Left lung (tissue), 4 donors: ENCODE measurements at regions not wholly inside any gene's neighbourhood (a gene's known extent, or its start where the extent isn't known, plus 50 kb on each side); places are given as distances from the start of the nearest gene placed in this dataset.

Experiments
- ATAC-seq: fragments of 200-7000 bp; cut with Tn5 transposase; one replicate; pipeline ENCODE4 v1.9.1; 2020; ENCODE audit warnings: moderate library complexity
- DNase-seq, 4 donors: peaks; one replicate each; pipeline ENCODE4 v3.0.0-alpha.2; 2013 to 2020
- H3K27ac ChIP-seq, 2 donors: fragments of 200-600 bp; sonication (generic) in 1 of 2; one replicate each; pipeline versions ENCODE4 v1.5.0 to v1.8.0; 2020 to 2021
- H3K27me3 ChIP-seq, 2 donors: fragments of 200-600 bp; sonication (generic) in 1 of 2; one replicate each; pipeline versions ENCODE4 v1.5.0 to v1.8.0; 2020 to 2021
- H3K36me3 ChIP-seq, 2 donors: fragments of 200-600 bp; sonication (generic) in 1 of 2; one replicate each; pipeline versions ENCODE4 v1.5.0 to v1.8.0; 2020 to 2021
- H3K4me1 ChIP-seq, 2 donors: fragments of 200-600 bp; one replicate each; pipeline ENCODE4 v1.8.0; 2021
- H3K4me3 ChIP-seq, 2 donors: fragments of 200-600 bp; sonication (generic) in 1 of 2; one replicate each; pipeline versions ENCODE4 v1.5.0 to v1.8.0; 2020 to 2021; ENCODE audit warnings: mild to moderate bottlenecking in 1 of 2
- H3K9me3 ChIP-seq, 2 donors: fragments of 200-600 bp; sonication (generic) in 1 of 2; one replicate each; pipeline versions ENCODE4 v1.5.0 to v1.8.0; 2020 to 2021
- CTCF ChIP-seq, 2 donors: fragments of 200-600 bp; sonication (generic) in 1 of 2; IDR thresholded peaks; one replicate each; pipeline versions ENCODE4 v1.5.0 to v1.8.0; 2021; ENCODE audit warnings: antibody characterized with exemption in 2 of 2
- intact Hi-C, 2 donors: fragments of 100-400 bp; cut with DNase I; formaldehyde crosslinking; loops; one replicate each; pipeline versions ENCODE4 v1.11.2 to v1.14.2; 2022
- donor health status: DM: no; HTN: yes; CAD: no.
- donor health status: DM: no; HTN: no; CAD: no.

- H3K4me3 ChIP-seq = no peak overlapping the region
- no peak overlapping the region for H3K27ac ChIP-seq
- H3K27me3 ChIP-seq = no peaks in the 10 kb centered on the region
- intact Hi-C loops = no loop called here
- peaks cover 0 to 22% of the 10 kb centered on the region in 2 donors for H3K9me3 ChIP-seq
- no peaks in the 10 kb centered on the region for H3K36me3 ChIP-seq
- H3K4me1 ChIP-seq = no peaks in the 10 kb centered on the region
- TF ChIP-seq CTCF (IDR thresholded peaks at IDR 0.05) = no peak
- no peak for ATAC-seq
- no peak for DNase-seq
These were observed 472.7 kb upstream of the FLRT2 start for GRCh38 chr14:85057221-85057620.

GRCh38 chr14:85058150-85058549, 471.8 kb upstream of the FLRT2 start:
- no peak overlapping the region for H3K4me3 ChIP-seq
- no peaks in the 10 kb centered on the region for H3K4me1 ChIP-seq
- H3K27ac ChIP-seq = no peak overlapping the region
- no peaks in the 10 kb centered on the region for H3K27me3 ChIP-seq
- no peak for TF ChIP-seq CTCF (IDR thresholded peaks at IDR 0.05)
- H3K36me3 ChIP-seq = no peaks in the 10 kb centered on the region
- DNase-seq (no peak), ATAC-seq (no peak)
- peaks cover 0 to 22% of the 10 kb centered on the region in 2 donors for H3K9me3 ChIP-seq
- intact Hi-C loops = no loop called here

GRCh38 chr14:85060121-85060520, 469.8 kb upstream of the FLRT2 start:
- Histone ChIP-seq H3K4me3 (no peak overlapping the region), H3K9me3 (peaks cover 0 to 4% of the 10 kb centered on the region in 2 donors), H3K36me3 (no peaks in the 10 kb centered on the region), H3K4me1 (no peaks in the 10 kb centered on the region), H3K27ac (no peak overlapping the region), H3K27me3 (no peaks in the 10 kb centered on the region)
- intact Hi-C loops = no loop called here
- ATAC-seq (no peak), DNase-seq (no peak)
- TF ChIP-seq CTCF (IDR thresholded peaks at IDR 0.05) = no peak

- no peak overlapping the region for H3K4me3 ChIP-seq
- H3K9me3 ChIP-seq = peaks cover 0 to 1% of the 10 kb centered on the region in 2 donors
- TF ChIP-seq CTCF (IDR thresholded peaks at IDR 0.05) = no peak
- no peak for DNase-seq
- ATAC-seq = no peak
- H3K36me3 ChIP-seq = no peaks in the 10 kb centered on the region
- no peak overlapping the region for H3K27ac ChIP-seq
- no peaks in the 10 kb centered on the region for H3K27me3 ChIP-seq
- no peaks in the 10 kb centered on the region for H3K4me1 ChIP-seq
- intact Hi-C loops = no loop called here
These were observed 468.7 kb upstream of the FLRT2 start for GRCh38 chr14:85061256-85061655.

GRCh38 chr14:85063747-85064146, 466.2 kb upstream of the FLRT2 start:
- H3K36me3 ChIP-seq = no peaks in the 10 kb centered on the region
- intact Hi-C loops = no loop called here
- H3K27ac ChIP-seq = no peak overlapping the region
- H3K9me3 ChIP-seq = peaks cover 0 to 1% of the 10 kb centered on the region in 2 donors
- no peaks in the 10 kb centered on the region for H3K27me3 ChIP-seq
- TF ChIP-seq CTCF (IDR thresholded peaks at IDR 0.05) = no peak
- no peak overlapping the region for H3K4me3 ChIP-seq
- DNase-seq = no peak
- no peak for ATAC-seq
- H3K4me1 ChIP-seq = no peaks in the 10 kb centered on the region
